ENCODE measurements at regions not wholly inside any gene's neighbourhood (a gene's known extent, or its start where the extent isn't known, plus 50 kb on each side); places are given as distances from the start of the nearest gene placed in this dataset.

GRCh38 chr1:239960366-239960765 lies 131.3 kb upstream of the FMN2 start:
- DNase-seq (ENCODE audit: extremely low read depth, insufficient read length) = no peak
- Histone ChIP-seq H3K36me3 (ENCODE audit: control insufficient read depth, insufficient read depth, low read length) (no peaks in the 10 kb centered on the region), H3K4me3 (replicated peaks; ENCODE audit: low read depth, low read length) (no peak overlapping the region), H3K27me3 (replicated peaks; ENCODE audit: control insufficient read depth, insufficient read depth, low read length) (no peaks in the 10 kb centered on the region)
- no peak for TF ChIP-seq CTCF (IDR thresholded peaks at IDR 0.05; ENCODE audit: insufficient read depth, low read length, poor library complexity, severe bottlenecking)

DNA sequence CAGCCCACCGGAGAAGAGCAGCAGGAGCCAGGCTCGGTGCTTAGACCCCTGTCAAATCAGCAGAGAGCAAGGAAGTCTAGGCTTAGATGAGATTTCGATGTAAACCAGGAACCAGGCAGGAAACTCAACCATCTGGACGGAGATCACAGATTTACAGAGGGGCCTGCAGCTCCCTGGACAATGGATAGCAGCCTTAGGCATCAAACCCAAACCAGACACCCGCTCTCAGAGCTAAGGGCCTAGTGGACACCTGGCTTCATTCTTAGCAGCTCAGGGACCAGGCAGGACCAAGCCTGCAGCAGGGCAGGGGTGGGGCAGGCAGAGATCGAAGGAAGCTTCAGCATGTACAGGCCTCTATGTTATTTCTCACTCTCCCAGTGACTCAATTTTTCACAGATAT lies 127.8 kb upstream of the FMN2 start:
- no peak for TF ChIP-seq CTCF (IDR thresholded peaks at IDR 0.05; ENCODE audit: insufficient read depth, low read length, poor library complexity, severe bottlenecking)
- no peak for DNase-seq (ENCODE audit: extremely low read depth, insufficient read length)
- H3K27me3 ChIP-seq (replicated peaks; ENCODE audit: control insufficient read depth, insufficient read depth, low read length) = no peaks in the 10 kb centered on the region
- H3K36me3 ChIP-seq (ENCODE audit: control insufficient read depth, insufficient read depth, low read length) = no peaks in the 10 kb centered on the region
- no peak overlapping the region for H3K4me3 ChIP-seq (replicated peaks; ENCODE audit: low read depth, low read length)

GRCh38 chr1:239976130-239976968 lies 115.3 kb upstream of the FMN2 start:
- peak; percentile 92 for TF ChIP-seq CTCF (IDR thresholded peaks at IDR 0.05; ENCODE audit: insufficient read depth, low read length, poor library complexity, severe bottlenecking)
- no peaks in the 10 kb centered on the region for H3K36me3 ChIP-seq (ENCODE audit: control insufficient read depth, insufficient read depth, low read length)
- no peak for DNase-seq (ENCODE audit: extremely low read depth, insufficient read length)

GRCh38 chr1:239977416-239977815 lies 114.3 kb upstream of the FMN2 start:
- no peaks in the 10 kb centered on the region for H3K36me3 ChIP-seq (ENCODE audit: control insufficient read depth, insufficient read depth, low read length)
- DNase-seq (ENCODE audit: extremely low read depth, insufficient read length) = no peak
- H3K27me3 ChIP-seq (replicated peaks; ENCODE audit: control insufficient read depth, insufficient read depth, low read length) = no peaks in the 10 kb centered on the region
- no peak overlapping the region for H3K4me3 ChIP-seq (replicated peaks; ENCODE audit: low read depth, low read length)
- no peak for TF ChIP-seq CTCF (IDR thresholded peaks at IDR 0.05; ENCODE audit: insufficient read depth, low read length, poor library complexity, severe bottlenecking)

More at GRCh38 chr1:239976130-239976968, 115.3 kb upstream of the FMN2 start:
- H3K27me3 ChIP-seq (replicated peaks; ENCODE audit: control insufficient read depth, insufficient read depth, low read length) = no peaks in the 10 kb centered on the region
- no peak overlapping the region for H3K4me3 ChIP-seq (replicated peaks; ENCODE audit: low read depth, low read length)

DNA sequence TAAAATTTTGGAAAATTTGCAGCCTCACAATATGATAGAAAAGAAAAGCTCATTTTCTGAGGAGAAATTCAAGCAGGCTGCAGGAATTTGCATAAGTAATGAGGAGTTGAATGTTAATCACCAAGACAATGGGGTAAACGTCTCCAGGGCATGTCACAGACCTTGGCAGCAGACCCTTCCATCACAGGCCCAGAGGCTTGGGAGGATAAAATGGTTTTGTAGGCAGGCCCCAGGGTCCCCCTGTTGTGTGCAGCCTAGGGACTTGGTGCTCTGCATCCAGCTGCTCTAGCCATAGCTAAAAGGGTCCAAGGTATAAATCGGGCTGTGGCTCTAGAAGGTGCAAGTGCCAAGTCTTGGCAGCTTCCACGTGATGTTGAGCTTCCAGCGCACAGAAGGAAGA lies 112.2 kb upstream of the FMN2 start:
- Histone ChIP-seq H3K36me3 (ENCODE audit: control insufficient read depth, insufficient read depth, low read length) (no peaks in the 10 kb centered on the region), H3K4me3 (replicated peaks; ENCODE audit: low read depth, low read length) (no peak overlapping the region), H3K27me3 (replicated peaks; ENCODE audit: control insufficient read depth, insufficient read depth, low read length) (no peaks in the 10 kb centered on the region)
- TF ChIP-seq CTCF (IDR thresholded peaks at IDR 0.05; ENCODE audit: insufficient read depth, low read length, poor library complexity, severe bottlenecking) = no peak
- no peak for DNase-seq (ENCODE audit: extremely low read depth, insufficient read length)
